ENCODE measurements at regions not wholly inside any gene's neighbourhood (a gene's known extent, or its start where the extent isn't known, plus 50 kb on each side); places are given as distances from the start of the nearest gene placed in this dataset.

DNA sequence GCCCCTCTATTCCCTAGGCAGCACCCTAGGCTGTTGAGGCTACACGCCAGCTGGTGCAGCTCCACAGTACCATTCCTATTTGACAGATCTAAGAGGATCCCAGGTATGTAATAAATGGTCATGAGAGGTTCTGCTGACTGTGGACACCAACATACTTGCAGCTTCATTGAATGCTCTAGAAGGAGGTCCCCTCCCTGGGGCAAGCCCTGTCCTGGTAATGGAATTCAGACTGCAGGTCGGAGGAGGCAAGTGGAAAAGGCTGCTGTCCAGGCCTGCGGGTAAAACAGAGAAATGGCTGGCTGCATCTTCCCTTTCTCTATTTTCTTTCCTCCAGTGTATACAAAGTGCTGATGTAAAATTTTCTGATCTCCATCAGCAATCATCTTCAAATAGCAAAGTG lies 66.1 kb upstream of the ZNF648 start:
- no peak overlapping the region for H3K4me3 ChIP-seq (ENCODE audit: control insufficient read depth, low read depth, low read length)
- no peak for DNase-seq (ENCODE audit: low read depth)
- TF ChIP-seq, protein P1, sequence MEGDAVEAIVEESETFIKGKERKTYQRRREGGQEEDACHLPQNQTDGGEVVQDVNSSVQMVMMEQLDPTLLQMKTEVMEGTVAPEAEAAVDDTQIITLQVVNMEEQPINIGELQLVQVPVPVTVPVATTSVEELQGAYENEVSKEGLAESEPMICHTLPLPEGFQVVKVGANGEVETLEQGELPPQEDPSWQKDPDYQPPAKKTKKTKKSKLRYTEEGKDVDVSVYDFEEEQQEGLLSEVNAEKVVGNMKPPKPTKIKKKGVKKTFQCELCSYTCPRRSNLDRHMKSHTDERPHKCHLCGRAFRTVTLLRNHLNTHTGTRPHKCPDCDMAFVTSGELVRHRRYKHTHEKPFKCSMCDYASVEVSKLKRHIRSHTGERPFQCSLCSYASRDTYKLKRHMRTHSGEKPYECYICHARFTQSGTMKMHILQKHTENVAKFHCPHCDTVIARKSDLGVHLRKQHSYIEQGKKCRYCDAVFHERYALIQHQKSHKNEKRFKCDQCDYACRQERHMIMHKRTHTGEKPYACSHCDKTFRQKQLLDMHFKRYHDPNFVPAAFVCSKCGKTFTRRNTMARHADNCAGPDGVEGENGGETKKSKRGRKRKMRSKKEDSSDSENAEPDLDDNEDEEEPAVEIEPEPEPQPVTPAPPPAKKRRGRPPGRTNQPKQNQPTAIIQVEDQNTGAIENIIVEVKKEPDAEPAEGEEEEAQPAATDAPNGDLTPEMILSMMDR (IDR thresholded peaks at IDR 0.05; ENCODE audit: control insufficient read depth, insufficient read depth, low read depth, low read length, missing control alignments) = no peak

GRCh38 chr1:182126272-182126800 lies 64.8 kb upstream of the ZNF648 start:
- no peak for DNase-seq (ENCODE audit: low read depth)
- H3K4me3 ChIP-seq (ENCODE audit: control insufficient read depth, low read depth, low read length) = no peak overlapping the region
- TF ChIP-seq, protein P1 (IDR thresholded peaks at IDR 0.05; ENCODE audit: control insufficient read depth, insufficient read depth, low read depth, low read length, missing control alignments) = no peak

GRCh38 chr1:182122913-182123260 lies 61.4 kb upstream of the ZNF648 start:
- TF ChIP-seq, protein P1 (IDR thresholded peaks at IDR 0.05; ENCODE audit: control insufficient read depth, insufficient read depth, low read depth, low read length, missing control alignments) = no peak
- no peak for DNase-seq (ENCODE audit: low read depth)
- H3K4me3 ChIP-seq (ENCODE audit: control insufficient read depth, low read depth, low read length) = no peak overlapping the region

- DNase-seq (ENCODE audit: low read depth) = no peak
- H3K4me3 ChIP-seq (ENCODE audit: control insufficient read depth, low read depth, low read length) = no peak overlapping the region
- TF ChIP-seq, protein P1 (IDR thresholded peaks at IDR 0.05; ENCODE audit: control insufficient read depth, insufficient read depth, low read depth, low read length, missing control alignments) = no peak
These were observed 60.9 kb upstream of the ZNF648 start for GRCh38 chr1:182122256-182122912.

GRCh38 chr1:182121787-182122186 lies 60.3 kb upstream of the ZNF648 start:
- TF ChIP-seq, protein P1 (IDR thresholded peaks at IDR 0.05; ENCODE audit: control insufficient read depth, insufficient read depth, low read depth, low read length, missing control alignments) = no peak
- no peak overlapping the region for H3K4me3 ChIP-seq (ENCODE audit: control insufficient read depth, low read depth, low read length)
- no peak for DNase-seq (ENCODE audit: low read depth)

- TF ChIP-seq, protein P1 (IDR thresholded peaks at IDR 0.05; ENCODE audit: control insufficient read depth, insufficient read depth, low read depth, low read length, missing control alignments) = no peak
- H3K4me3 ChIP-seq (ENCODE audit: control insufficient read depth, low read depth, low read length) = no peak overlapping the region
- DNase-seq (ENCODE audit: low read depth) = peak; percentile 23
These were observed 59.1 kb upstream of the ZNF648 start for GRCh38 chr1:182120411-182121258.
